ENCODE measurements at regions not wholly inside any gene's neighbourhood (a gene's known extent, or its start where the extent isn't known, plus 50 kb on each side); places are given as distances from the start of the nearest gene placed in this dataset.

GRCh38 chr1:214980921-214981320 lies 101.6 kb upstream of the KCNK2 start:
- TF ChIP-seq CTCF (IDR thresholded peaks at IDR 0.05) (no peak), ZNF232 (CRISPR knock-in tag; IDR thresholded peaks at IDR 0.05) (no peak), ATF2 (CRISPR knock-in tag; IDR thresholded peaks at IDR 0.05; ENCODE audit: borderline replicate concordance, low read depth) (no peak), PRRX2 (CRISPR knock-in tag; IDR thresholded peaks at IDR 0.05) (no peak), SP1 (CRISPR knock-in tag; conservative IDR thresholded peaks at IDR 0.05) (no peak), RELA (CRISPR knock-in tag; IDR thresholded peaks at IDR 0.05; ENCODE audit: borderline replicate concordance) (no peak), JUN (CRISPR knock-in tag; IDR thresholded peaks at IDR 0.05) (no peak), FOXJ3 (CRISPR knock-in tag; IDR thresholded peaks at IDR 0.05; ENCODE audit: borderline replicate concordance) (no peak)

Measured in WTC11 (cell line).